LNCaP clone FGC (cell line): ENCODE measurements at regions not wholly inside any gene's neighbourhood (a gene's known extent, or its start where the extent isn't known, plus 50 kb on each side); places are given as distances from the start of the nearest gene placed in this dataset.
A peak's percentile ranks its signal among the peaks of the same experiment; 100 is the strongest.

Experiments
- DNase-seq: peaks from one replicate; pipeline ENCODE4 v3.0.0-alpha.2; 2011; ENCODE audit warnings: low read depth
- H3K4me3 ChIP-seq: 2 replicates; pipeline ENCODE4 v1.5.1; 2011; ENCODE audit warnings: mild to moderate bottlenecking, low read depth, low read length, control low read depth
- CTCF ChIP-seq: IDR thresholded peaks from 2 replicates; pipeline ENCODE4 v1.5.1; 2012; ENCODE audit warnings: mild to moderate bottlenecking; ENCODE audit not compliant: control insufficient read depth, insufficient read depth; ENCODE audit errors: extremely low read depth

- DNase-seq: no peak
- no peak overlapping the region for H3K4me3 ChIP-seq
- no peak for TF ChIP-seq CTCF
Observed at GRCh38 chr10:29922226-29922625, 137.2 kb downstream of the JCAD start.

GRCh38 chr10:29921071-29921446, 138.3 kb downstream of the JCAD start:
- no peak for TF ChIP-seq CTCF
- H3K4me3 ChIP-seq: no peak overlapping the region
- no peak for DNase-seq

- H3K4me3 ChIP-seq: no peak overlapping the region
- DNase-seq: no peak
- TF ChIP-seq CTCF: no peak
Observed at GRCh38 chr10:29920408-29921070, 138.8 kb downstream of the JCAD start.

- DNase-seq: no peak
- TF ChIP-seq CTCF: no peak
- H3K4me3 ChIP-seq: no peak overlapping the region
Observed at GRCh38 chr10:29918623-29919400, 140.6 kb downstream of the JCAD start.

- DNase-seq: peak; percentile 81
- no peak overlapping the region for H3K4me3 ChIP-seq
- no peak for TF ChIP-seq CTCF
Observed at GRCh38 chr10:29917311-29917710, 142.1 kb downstream of the JCAD start.

- H3K4me3 ChIP-seq: no peak overlapping the region
- no peak for DNase-seq
- TF ChIP-seq CTCF: no peak
Observed at GRCh38 chr10:29916669-29917068, 142.7 kb downstream of the JCAD start.
